Non-pigmented ciliary epithelial cell (primary cell): ENCODE measurements at regions not wholly inside any gene's neighbourhood (a gene's known extent, or its start where the extent isn't known, plus 50 kb on each side); places are given as distances from the start of the nearest gene placed in this dataset.

Experiments
- DNase-seq: peaks from one replicate; pipeline ENCODE4 v3.0.0-alpha.2; 2010; ENCODE audit warnings: low read depth

DNA sequence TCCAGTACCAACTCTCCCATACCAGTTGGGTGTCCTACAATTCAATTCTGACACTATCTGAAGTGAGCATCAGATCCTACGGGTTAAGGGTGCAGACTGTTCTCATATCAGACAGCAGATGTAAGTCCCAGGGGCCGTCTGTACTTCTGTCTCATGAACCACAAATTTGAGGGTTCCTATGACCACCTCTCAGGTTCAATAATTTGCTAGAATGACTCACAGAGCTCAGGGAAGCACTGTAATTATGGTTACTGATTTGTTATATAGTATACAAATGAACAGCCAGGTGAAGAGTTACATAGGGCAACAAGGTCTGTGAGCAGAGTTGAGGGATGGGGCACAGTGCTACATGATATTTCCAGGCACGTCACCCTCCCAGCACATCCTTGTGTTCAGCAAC lies 499.1 kb downstream of the DMAC1 start:
- no peak for DNase-seq

DNA sequence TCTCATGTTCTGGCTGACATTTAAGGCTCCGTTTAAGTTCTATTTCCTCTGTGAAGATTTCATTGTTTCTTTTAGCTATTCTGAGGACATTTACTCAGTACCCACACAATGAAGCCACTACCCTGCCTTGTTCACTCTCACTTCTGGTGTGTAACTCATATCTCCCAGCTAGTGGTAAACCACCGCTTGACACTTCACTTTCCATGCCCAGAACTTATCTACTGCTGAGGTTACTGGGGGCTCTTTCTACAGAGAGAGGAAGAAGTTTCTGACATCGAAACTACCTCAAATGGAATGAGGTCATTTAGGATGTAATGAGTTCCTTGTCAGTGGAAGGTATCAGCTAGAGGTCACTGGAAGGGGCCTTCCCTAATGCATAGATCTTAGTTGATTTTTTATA lies 501.5 kb downstream of the DMAC1 start:
- no peak for DNase-seq

DNA sequence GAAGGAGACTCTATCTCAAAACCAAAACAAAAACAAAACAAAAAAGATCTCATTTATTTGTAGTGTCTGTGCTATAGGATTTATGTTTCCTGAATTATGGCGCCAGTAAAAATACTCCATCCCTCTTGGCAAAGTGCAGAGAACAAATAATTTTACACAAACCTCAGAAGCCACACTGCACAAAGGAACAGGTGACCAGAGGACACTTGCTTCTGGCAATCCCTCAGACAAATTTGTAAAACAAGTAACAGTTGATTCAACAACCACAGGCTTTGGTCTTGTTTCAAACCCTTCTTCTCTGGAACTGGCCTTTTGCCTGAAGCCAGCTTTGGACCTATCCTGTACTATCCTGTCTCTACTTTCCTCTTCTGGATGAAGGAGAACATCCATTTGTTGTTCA lies 502.1 kb downstream of the DMAC1 start:
- DNase-seq: no peak

DNA sequence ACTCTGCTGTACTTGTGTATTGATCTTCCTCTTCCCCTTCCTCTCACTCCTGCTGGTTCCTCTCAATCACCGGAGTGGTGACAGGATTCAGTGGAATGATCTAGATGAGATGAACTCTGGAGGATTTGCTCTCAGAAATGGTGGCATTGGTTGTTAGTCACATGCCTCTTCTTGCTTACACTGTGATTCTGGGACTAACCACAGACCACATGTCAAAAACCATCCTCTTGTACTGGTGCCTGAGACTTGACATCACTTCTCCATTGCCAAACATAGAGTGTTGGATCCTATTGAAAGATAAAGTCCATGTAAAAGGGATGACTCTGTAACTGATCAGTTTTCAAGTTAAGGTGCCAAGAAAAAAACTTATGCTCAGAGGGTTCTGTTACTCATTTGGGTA lies 506.5 kb downstream of the DMAC1 start:
- no peak for DNase-seq

DNA sequence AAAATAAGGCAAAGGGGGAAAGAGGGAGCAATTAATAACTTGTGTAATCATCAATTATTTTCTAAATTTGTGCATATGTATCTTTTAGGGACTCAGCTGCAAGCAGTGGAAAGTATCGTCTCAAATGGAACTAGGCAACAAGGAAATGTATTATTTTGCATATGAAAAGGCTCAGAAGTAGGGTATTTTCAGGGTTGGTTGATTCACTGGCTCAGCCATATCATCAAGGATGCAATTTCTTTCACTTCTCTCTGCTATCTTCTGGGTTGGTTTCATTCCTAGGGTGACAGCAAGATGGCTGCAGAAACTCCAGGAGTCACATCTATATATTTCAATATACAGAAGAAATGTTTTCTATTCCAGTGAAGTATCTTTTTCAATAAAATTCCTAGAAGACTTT lies 509.8 kb downstream of the DMAC1 start:
- no peak for DNase-seq

DNA sequence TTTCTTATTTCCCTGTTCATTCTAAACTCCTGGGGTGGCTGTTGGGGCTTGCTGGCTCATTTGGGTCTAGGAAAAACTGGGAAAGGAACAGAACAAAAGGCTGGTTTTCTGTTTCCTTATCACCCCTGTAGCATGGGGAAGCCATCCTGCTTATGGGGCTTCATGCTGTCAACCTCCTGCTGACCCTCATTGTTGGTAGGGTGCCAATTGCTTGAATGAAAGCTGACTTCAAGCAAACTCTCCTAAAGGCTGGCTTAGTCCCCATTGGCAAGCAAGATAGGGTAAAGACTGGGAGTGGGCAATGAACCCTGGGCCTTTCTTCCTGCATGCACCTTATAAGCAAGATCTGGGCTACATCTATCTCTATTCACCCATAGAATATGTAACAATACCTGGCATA lies 511.6 kb downstream of the DMAC1 start:
- no peak for DNase-seq

DNA sequence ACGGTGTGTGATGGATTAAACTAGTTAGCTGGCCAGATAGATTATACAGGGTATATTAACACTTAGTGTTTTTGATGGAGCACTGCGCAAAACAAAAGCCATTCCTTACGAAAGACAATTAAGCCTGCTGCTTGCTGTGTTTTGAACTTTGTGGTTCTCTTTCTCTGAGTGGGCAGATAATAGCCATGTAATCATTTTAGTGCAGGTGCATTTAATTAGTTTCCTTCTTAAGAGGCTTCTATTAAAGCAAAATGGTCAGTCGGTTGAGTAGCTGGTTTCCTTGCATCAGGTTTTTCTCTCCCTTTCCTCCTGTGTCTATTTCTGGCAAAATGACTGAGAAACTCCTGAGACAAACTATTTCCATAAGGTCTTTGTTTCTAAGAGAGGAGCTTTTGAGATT lies 512.5 kb downstream of the DMAC1 start:
- DNase-seq: no peak

DNA sequence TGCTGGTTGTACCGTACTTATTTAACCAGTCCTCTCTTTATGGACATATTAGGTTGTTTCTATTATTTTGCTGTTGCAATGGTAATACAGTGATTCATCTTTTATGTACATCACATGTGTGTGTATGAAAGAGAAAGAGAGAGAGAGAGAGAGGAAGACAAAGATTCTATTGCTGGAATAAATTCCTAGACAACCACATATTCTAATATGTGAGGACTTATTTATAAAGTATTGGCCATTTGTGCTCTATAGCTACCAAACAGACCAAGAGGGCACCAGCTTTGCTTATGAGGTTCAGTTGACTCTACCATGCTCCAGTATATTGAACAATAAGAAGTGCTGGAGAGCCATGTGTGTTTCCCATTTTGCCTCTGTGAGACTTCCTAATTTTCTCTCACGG lies 513.5 kb downstream of the DMAC1 start:
- DNase-seq: no peak

DNA sequence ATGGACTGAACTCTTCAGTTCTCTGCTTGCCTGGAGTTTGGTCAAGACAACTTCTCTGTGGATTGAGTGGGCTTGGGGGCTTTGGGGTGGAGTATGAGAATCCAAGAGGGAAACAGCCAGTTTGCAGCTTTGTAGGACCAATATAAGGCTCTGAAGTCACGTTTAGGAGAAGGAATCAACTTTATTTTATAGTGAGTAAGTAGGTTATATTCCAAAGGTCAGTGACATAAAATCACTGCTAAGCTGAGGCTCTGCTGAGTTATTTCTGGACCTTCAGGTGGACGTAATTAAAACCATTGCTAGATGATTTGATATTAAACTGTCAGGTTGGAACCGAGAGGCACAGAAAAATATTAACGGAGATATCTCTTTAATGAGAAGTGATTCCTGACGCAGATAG lies 514.4 kb downstream of the DMAC1 start:
- DNase-seq: no peak

DNA sequence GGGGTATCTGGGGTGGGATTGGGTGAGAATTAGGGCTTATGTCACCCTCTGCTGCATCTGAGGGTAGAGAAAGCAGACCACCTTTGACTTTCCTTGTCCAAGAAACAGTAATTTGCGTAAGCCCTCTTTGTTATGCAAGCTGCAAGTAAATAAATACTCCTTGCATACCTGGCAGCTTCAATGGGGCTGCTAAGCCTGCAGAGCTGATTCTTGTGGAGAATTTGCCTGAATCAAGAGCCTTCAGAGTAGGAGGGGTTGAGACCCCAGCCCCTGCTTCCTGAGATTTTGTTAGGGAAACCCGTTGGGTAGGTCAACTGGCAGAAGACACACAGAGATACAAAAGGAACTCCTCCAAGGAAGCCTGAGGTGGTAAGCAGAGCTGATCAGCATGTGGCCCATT lies 515.1 kb downstream of the DMAC1 start:
- DNase-seq: no peak

DNA sequence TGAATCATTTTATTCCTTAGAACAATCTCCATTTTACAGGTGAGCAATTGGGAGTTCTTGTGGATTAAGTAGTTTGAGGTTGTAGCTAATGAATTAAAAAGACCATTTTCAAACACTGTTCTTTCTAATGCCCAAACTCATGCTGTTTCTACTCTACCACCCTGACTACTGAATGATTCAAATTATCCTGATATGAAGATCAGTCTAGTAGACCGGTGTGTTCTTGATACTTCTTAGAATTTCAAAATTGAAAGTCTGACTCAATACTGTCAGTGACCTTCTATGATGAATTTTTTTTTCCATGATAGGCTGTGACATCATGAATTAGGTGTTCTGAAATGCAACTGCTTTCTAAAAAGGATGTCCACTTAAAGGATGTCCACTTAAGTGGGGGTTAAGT lies 515.5 kb downstream of the DMAC1 start:
- DNase-seq: no peak

DNA sequence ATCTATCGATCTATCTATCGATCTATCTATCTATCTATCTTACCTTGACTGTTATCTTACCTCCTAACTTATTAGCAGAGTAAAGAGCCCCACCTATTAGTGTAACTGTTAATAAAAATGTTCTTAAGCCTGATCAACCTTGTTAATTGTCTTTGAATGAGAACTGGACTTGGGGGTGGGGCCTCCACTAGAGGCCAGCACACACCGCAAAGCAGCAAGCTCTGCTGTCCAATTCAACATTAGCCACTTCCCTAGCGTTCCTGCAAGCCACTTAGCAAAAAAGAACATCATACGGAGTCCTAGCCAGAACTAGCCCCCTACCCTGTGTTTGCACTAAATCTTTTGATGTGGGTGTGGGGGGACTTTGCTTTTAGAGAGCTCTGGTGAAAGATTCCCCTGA lies 515.8 kb downstream of the KDM4C start:
- DNase-seq: no peak

DNA sequence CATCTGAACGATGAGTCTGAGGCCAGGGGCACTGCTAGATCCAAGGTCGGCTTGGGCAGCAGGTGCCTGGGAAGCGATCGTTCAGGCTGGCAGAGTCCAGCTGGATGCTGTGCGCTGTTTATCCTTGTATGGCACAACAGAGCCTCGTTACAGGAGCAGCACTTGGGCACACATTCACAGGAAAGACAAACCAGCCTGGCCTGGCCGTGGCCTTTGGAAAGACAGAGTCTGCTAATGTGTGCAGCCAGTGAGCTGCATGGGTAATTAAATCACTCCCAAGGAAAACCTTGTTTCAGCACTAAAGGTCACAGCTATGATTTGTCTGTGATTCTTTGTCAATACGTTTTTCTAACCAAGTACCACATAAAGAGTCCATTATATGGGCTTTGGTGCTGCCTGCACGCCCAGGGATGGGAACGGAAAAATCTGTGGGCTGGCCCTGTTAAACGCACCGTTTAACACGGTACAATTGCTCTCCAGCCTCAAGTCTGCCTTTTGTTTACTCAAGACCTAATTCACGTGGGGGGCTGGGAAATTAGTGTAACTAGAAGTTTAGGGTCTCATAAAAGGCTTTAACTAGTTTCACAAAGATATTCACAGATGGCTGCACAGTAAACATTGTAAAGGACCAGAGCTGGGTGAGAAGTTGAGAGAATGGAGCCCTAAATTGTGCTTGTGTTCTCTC lies 509.3 kb downstream of the KDM4C start:
- DNase-seq: no peak

DNA sequence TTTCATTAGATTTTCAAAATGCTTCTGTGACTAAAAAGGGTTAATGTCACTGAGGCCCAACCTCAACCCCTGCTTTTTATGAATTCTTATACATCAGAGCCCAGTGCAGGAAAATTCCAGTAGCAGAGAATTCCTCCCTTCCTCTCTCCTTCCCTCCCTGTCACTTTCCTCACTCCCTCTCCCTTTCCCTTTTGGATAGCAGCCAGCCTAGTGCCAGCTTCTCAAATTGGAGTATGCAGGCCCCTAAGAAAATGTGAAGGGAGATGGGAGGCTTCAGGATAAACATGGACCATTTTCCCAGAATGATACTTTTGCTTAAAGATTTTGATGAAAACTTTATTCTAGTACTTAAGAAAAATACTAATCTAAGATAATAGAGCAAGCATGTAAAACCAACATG lies 507.4 kb downstream of the KDM4C start:
- DNase-seq: no peak

DNA sequence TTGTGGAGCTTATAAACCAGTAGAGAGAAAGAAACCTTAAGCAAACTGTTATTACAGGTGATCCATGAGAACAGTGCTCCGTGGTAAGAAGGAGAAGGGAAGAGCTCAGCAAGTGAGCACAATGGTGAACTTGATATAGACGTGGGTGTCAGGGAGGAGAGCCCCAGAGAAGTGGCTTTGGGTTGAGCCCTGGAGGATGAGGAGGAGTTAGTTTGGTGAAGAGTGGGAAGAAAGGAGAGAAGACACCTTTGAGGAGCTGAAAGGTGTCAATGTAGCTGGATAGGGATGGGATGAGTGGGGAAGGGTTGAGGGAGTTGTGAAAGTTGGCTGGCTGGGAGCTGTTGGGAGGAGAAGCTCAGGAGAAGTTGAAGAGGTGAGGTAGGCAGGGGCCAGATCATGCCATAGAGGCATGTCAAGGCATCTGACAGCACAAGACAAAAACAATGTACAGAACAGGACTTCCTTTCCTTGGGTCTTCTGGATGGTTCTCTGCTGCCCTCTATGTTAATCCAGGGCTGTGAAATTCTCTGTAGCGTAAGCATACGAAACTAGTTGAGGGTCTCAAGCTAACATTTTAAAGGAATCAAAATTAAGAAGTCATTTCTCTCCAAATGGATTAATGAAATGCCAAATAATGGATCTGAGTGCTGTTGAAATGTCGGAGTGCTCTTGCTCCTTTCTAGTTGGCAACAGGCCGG lies 501.9 kb downstream of the KDM4C start:
- no peak for DNase-seq

DNA sequence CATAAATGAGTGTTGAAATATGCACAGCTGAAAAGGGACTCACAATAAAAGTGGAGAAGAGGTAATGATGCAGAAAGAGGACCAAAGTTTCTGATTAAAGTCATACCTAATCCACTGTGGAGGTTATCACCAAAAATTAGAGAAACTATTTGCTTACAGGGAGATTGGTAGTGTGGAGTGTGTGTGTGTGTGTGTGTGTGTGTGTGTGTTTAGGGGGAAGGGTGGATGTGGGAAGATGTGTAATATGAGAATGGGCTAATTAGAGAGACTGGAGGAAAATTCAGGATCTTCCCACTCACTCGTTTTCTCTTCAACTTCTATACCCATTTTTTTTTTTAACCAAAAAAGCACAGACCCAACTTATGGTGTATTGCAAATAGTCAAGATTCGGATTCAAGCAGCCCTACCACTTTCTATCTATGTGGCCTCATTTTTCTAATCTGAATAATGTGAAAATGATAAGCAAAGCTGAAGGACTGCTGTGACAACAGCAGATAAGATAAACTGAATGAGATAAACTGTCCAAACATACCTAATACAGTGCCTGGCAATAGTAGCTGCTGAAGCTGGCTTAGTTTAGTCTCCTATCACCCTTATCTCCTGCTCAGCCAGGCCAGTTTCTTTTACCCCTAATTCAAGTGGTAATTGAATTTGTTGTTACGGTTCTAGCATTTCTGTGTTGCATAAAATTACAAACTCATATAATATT lies 501.1 kb downstream of the KDM4C start:
- no peak for DNase-seq

DNA sequence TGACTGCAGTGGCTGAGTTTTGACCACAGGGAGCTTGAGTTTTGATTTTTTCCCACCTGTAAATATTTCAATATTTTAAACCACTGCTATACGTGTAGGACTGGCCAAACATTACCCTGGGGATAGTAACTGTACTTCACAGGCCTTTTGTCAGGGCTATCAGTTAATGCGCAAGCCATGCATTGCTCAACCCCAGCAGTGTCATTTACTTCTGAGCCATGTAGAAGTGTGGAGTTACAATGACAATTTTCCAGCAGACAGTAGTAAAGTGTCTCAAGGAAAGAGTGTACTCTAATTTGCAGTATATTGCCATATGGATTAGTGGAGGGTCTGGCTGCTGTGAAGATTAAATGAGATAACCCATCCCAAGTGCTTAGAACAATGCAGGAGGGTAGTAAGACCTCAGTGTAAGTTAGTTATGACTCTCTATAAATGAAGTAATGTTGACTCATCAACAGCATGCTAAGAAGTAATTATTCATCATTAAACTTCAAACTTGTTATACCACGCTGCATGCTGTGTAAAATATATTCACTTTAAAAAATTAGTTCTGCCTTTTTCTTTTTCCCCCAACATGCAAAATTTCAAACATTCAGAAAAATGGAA lies 489.2 kb downstream of the KDM4C start:
- no peak for DNase-seq

DNA sequence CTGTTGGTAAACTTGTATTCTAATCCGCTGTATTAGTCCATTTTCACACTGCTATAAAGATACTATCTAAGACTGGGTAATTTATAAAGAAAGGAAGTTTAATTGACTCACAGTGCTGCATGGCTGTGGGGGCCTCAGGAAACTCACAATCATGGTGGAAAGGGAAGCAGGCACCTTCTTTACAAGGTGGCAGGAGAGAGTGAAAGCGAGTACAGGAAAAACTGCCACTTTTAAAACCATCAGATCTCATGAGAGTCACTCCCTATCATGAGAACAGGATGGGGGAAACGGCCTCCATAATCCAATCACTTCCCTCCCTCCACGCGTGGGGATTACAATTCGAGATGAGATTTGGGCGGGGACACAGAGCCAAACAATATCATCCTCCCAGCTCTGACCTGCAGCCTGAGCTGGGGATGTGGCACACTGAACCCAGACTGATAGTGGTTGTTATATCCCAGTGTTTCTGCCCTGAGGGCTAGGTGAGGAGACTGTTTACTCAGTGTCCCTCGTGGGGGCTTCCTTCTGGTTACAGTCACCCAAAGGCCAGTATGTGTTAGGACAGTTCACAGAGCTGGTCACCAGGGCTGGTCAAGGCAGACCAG lies 488.3 kb downstream of the KDM4C start:
- DNase-seq: no peak

DNA sequence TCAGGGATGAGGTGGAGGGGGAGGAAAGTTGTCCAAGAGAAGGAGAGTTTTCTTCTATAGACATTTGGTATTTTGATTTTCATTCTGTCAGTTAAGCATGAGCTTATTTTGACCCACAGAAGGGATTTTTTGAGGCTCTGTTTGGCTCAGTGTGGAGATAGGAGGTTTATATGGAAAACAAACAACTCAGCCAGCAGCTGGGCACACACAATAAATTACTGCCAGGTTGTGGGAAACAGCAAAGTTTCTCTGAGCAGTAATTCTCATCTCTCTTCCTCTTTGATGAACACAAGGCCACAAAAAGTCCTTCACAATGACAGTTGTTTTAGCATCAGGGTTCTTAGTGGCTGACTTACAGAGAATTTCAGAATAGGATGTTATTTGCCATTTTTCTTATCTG lies 486.1 kb downstream of the KDM4C start:
- DNase-seq: no peak

DNA sequence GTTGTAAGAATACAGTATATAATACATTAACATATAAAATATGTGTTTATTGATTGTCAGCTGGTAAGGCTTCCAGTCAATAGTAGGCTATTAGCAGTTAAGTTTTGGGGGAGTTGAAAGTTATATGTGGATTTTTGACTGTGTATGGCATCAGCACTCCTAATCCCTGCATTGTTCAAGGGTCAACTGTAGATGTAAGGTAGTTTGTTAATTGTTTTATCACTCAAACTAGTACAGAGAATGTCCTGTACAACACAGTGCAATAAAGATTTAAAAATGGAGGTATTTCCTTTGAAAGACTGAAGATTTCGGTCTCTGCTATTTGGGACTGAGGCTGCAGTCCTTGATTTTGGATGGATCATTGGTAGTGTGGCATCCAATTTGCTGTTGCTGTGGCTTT lies 484.4 kb downstream of the KDM4C start:
- DNase-seq: no peak

DNA sequence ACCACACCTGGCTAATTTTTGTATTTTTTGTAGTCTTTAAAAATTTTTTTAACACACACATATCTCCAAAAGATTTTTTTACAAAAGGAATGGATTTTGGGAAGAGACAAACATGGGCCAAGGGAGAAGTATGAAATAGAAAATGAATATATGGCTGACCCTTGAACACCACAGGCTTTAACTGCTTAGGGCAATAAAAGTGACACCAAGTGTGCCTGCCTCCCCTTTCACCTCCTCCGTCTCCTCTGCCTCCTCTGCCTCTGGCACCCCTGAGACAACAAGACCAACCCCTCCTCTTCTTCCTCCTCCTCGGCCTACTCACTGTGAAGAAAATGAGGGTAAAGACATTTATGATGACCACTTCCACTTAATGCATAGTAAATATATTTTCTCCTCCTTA lies 483.9 kb downstream of the KDM4C start:
- DNase-seq: no peak

DNA sequence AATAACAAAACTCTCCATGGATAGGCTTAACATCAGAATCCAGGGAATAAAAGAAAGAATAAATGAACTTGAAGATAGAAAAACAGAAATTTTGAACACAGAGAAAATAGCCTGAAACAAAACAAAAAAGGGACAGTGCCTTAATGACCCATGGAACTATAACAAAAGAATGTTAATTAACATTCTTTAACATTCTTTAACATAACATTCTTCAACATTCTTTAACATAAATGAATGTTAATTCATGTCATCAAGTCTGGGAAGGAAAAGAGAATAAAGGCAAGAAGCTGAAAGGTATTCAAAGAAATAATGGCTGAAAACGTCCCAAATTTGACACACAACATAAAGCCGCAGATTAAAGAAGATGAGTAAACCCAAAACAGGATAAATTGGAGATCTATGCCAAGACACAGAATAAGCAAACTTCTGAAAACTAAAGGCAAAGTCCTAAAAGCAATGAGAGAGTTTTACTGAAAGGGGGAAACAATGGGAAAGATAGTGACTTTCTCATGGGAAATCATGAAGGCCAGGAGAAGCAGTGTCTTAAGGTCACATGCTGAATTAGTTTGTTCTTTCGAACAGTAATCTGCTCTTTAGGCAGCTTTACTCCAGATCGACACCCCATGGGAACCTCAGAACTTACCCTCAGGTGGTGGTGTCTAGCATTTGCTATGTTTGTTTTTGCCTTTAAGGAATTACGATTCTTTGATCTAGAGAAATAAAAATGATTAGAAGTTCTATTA lies 483.0 kb downstream of the KDM4C start:
- DNase-seq: no peak
